IMR-90 (cell line): ENCODE measurements at regions not wholly inside any gene's neighbourhood (a gene's known extent, or its start where the extent isn't known, plus 50 kb on each side); places are given as distances from the start of the nearest gene placed in this dataset.

ENCODE experiments used
- ATAC-seq: fragments of 200-7000 bp; cut with Tn5 transposase; 2 replicates; pipeline ENCODE4 v1.9.1; 2020; ENCODE audit warnings: low read depth, mild to moderate bottlenecking, moderate library complexity
- BruUV-seq: library from RNA; stranded (reverse); fragments of 400-500 nt; replicated peaks from 2 replicates; lab custom pipeline; 2021; lab: Mats Ljungman, UMichigan
- CTCF ChIA-PET: fragments of 300-600 bp; formaldehyde crosslinking; extraction: SDS; loops from one replicate; lab custom pipeline; 2021; ENCODE audit warnings: antibody characterized with exemption; lab: Yijun Ruan, JAX
- POLR2A ChIA-PET: fragments of 300-600 bp; sonication (Branson Sonifier 250); formaldehyde crosslinking; loops from one replicate; lab custom pipeline; 2022; ENCODE audit warnings: antibody characterized with exemption; ENCODE audit not compliant: unreplicated experiment; lab: Charles Lee
- DNase-seq: peaks from one replicate; pipeline ENCODE4 v3.0.0; 2013
- H2AFZ ChIP-seq: replicated peaks from 2 replicates; pipeline ENCODE3; 2013; ENCODE audit warnings: low read length, mild to moderate bottlenecking; ENCODE audit not compliant: poor library complexity
- H2AK5ac ChIP-seq: 2 replicates; pipeline ENCODE4 v1.6.1; 2013; ENCODE audit warnings: low read depth, low read length, inconsistent platforms
- H2AK9ac ChIP-seq: replicated peaks from 2 replicates; pipeline ENCODE3; 2013; ENCODE audit warnings: mild to moderate bottlenecking, low read depth, low read length, moderate library complexity; ENCODE audit not compliant: poor library complexity
- H2BK120ac ChIP-seq: 2 replicates; pipeline ENCODE4 v1.6.1; 2013; ENCODE audit warnings: low read depth, low read length, inconsistent platforms
- H2BK15ac ChIP-seq: 3 replicates; pipeline ENCODE4 v1.6.1; 2013; ENCODE audit warnings: low read depth, low read length, inconsistent platforms
- H2BK20ac ChIP-seq: 2 replicates; pipeline ENCODE4 v1.6.1; 2013; ENCODE audit warnings: low read depth, mild to moderate bottlenecking, inconsistent platforms, low read length, moderate library complexity
- H2BK5ac ChIP-seq: 2 replicates; pipeline ENCODE4 v1.6.1; 2013; ENCODE audit warnings: mild to moderate bottlenecking, low read depth, low read length, inconsistent platforms; ENCODE audit not compliant: poor library complexity, severe bottlenecking
- H3K14ac ChIP-seq: replicated peaks from 2 replicates; pipeline ENCODE4 v1.6.1; 2013; ENCODE audit warnings: low read depth, low read length, inconsistent platforms
- H3K18ac ChIP-seq: 2 replicates; pipeline ENCODE4 v1.6.1; 2013; ENCODE audit warnings: low read depth, low read length, control low read depth
- H3K23ac ChIP-seq: 2 replicates; pipeline ENCODE4 v1.6.1; 2013; ENCODE audit warnings: low read depth, low read length, inconsistent platforms
- H3K27ac ChIP-seq: 2 replicates; pipeline ENCODE4 v1.5.1; 2013; ENCODE audit warnings: mild to moderate bottlenecking, control low read depth, low read length; ENCODE audit not compliant: insufficient read depth
- H3K27me3 ChIP-seq: 2 replicates; pipeline ENCODE4 v1.6.1; 2013; ENCODE audit warnings: low read length; ENCODE audit not compliant: control insufficient read depth, insufficient read depth
- H3K36me3 ChIP-seq: 2 replicates; pipeline ENCODE4 v1.6.1; 2013; ENCODE audit warnings: low read length, mixed read lengths; ENCODE audit not compliant: control insufficient read depth, insufficient read depth
- H3K4ac ChIP-seq: 2 replicates; pipeline ENCODE4 v1.6.1; 2013; ENCODE audit warnings: low read depth, low read length, inconsistent platforms
- H3K4me1 ChIP-seq: 2 replicates; pipeline ENCODE4 v1.6.1; 2013; ENCODE audit warnings: low read length, mixed read lengths; ENCODE audit not compliant: control insufficient read depth, insufficient read depth
- H3K4me2 ChIP-seq: 2 replicates; pipeline ENCODE4 v1.6.1; 2013; ENCODE audit warnings: low read depth, mild to moderate bottlenecking, control low read depth, low read length, moderate library complexity
- H3K4me3 ChIP-seq: 2 replicates; pipeline ENCODE4 v1.5.1; 2013; ENCODE audit warnings: low read depth, mild to moderate bottlenecking, control low read depth, low read length, moderate library complexity; ENCODE audit not compliant: insufficient read depth
- H3K56ac ChIP-seq: 2 replicates; pipeline ENCODE4 v1.6.1; 2013; ENCODE audit warnings: low read length, inconsistent platforms; ENCODE audit not compliant: insufficient read depth; ENCODE audit errors: extremely low read depth
- H3K79me1 ChIP-seq, 2 experiments: 2 replicates each; pipeline ENCODE4 v1.6.1; 2013; ENCODE audit warnings: low read length in 2 of 2, inconsistent platforms in 1 of 2, low read depth in 1 of 2
- H3K9ac ChIP-seq: 2 replicates; pipeline ENCODE4 v1.6.1; 2013; ENCODE audit warnings: low read depth, low read length, control low read depth
- H3K9me1 ChIP-seq: 2 replicates; pipeline ENCODE4 v1.6.1; 2013; ENCODE audit warnings: low read length, inconsistent platforms; ENCODE audit not compliant: insufficient read depth
- H3K9me3 ChIP-seq: 2 replicates; pipeline ENCODE4 v1.6.1; 2013; ENCODE audit warnings: low read length; ENCODE audit not compliant: control insufficient read depth, insufficient read depth
- H4K20me1 ChIP-seq: 2 replicates; pipeline ENCODE4 v1.6.1; 2013; ENCODE audit warnings: low read length, inconsistent platforms; ENCODE audit not compliant: insufficient read depth
- H4K5ac ChIP-seq: 2 replicates; pipeline ENCODE4 v1.6.1; 2013; ENCODE audit warnings: mild to moderate bottlenecking, low read depth, low read length, control low read depth
- H4K8ac ChIP-seq, 2 experiments: 2 replicates each; pipeline ENCODE4 v1.6.1; 2013; ENCODE audit warnings: low read depth in 2 of 2, low read length in 2 of 2, control low read depth in 1 of 2, inconsistent platforms in 1 of 2
- H4K91ac ChIP-seq: 2 replicates; pipeline ENCODE4 v1.6.1; 2013; ENCODE audit warnings: low read depth, low read length, inconsistent platforms; ENCODE audit not compliant: insufficient read depth
- MAZ ChIP-seq: IDR thresholded peaks from 2 replicates; pipeline ENCODE4 v1.6.1; 2012; ENCODE audit warnings: low read depth, mild to moderate bottlenecking, low read length, improper control_type of control experiment, moderate library complexity, borderline replicate concordance
- MXI1 ChIP-seq: IDR thresholded peaks from 2 replicates; pipeline ENCODE4 v1.6.1; 2012; ENCODE audit warnings: low read depth, mild to moderate bottlenecking, low read length, moderate library complexity, borderline replicate concordance
- WGBS, 2 experiments: methylation state at CpG; one replicate each; pipeline versions ENCODE4 v1.1.5 to v1.1.7; 2013; ENCODE audit warnings: missing lambda C conversion rate in 2 of 2; ENCODE audit not compliant: insufficient read length in 1 of 2; ENCODE audit errors: extremely low coverage in 2 of 2; 5-methylcytosine and 5-hydroxymethylcytosine counted together
- dilution Hi-C: fragments of 300-500 bp; cut with HindIII; formaldehyde crosslinking; loops from one replicate; pipeline ENCODE4 v1.14.3; 2018; ENCODE audit warnings: low sequenced_read_pairs; ENCODE audit not compliant: unreplicated experiment
- in situ Hi-C: fragments of 300-500 bp; cut with MboI; formaldehyde crosslinking; loops from 3 replicates; pipeline ENCODE4 v1.14.3; 2019; ENCODE audit warnings: low sequenced_read_pairs, inconsistent platforms, mixed read lengths
- intact Hi-C: fragments of 100-400 bp; cut with micrococcal nuclease; formaldehyde crosslinking; loops from 2 replicates; pipeline ENCODE4 v1.10.0; 2022

DNA sequence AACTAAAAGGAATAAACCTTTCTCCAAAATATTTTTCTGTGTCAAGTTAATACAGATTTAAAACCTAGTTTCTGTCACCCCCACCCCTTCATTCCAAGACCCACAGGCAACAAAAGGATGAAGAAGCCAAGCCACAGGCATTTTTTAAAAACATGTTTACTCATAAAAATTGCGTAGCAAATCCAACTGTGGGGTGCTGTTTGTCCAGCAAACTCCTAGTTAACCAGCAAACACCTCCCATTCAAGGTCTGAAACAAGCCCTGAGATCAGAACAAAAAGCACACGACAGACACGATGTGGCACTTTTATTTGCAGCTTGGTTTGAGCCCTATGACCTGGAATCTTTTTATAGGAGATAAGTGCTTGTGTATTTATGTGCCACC is 149.9 kb upstream of the CAMK1G start:
- no peak overlapping the region for H3K9ac ChIP-seq
- H2BK5ac ChIP-seq: no peak overlapping the region
- H2AK9ac ChIP-seq: no peak overlapping the region
- DNase-seq: no peak
- no peak overlapping the region for H3K23ac ChIP-seq
- no peak overlapping the region for H2BK15ac ChIP-seq
- no peak overlapping the region for H3K4me3 ChIP-seq
- no peaks in the 10 kb centered on the region for H4K20me1 ChIP-seq
- POLR2A ChIA-PET: no interaction called here
- BruUV-seq: no TSS peak
- no peak overlapping the region for H2AFZ ChIP-seq
- TF ChIP-seq MAZ: no peak
- no peak for TF ChIP-seq MXI1
- CTCF ChIA-PET: no interaction called here
- no peak overlapping the region for H4K91ac ChIP-seq
- H3K79me1 ChIP-seq: no peaks in the 10 kb centered on the region
- ATAC-seq: no peak
- no peak overlapping the region for H3K4ac ChIP-seq
- no peak overlapping the region for H4K5ac ChIP-seq
- 0 out of 2 replicates have a peak, but pooled peaks cover 1% of the 10 kb centered on the region for H3K4me1 ChIP-seq
- H3K18ac ChIP-seq: no peak overlapping the region
- H2BK120ac ChIP-seq: no peak overlapping the region
- peaks cover 5% of the 10 kb centered on the region for H3K27me3 ChIP-seq
- no peaks in the 10 kb centered on the region for H3K9me3 ChIP-seq
- 60% methylated on average over 1 of the region's 3 CpGs; no CpG with 5 or more reads in 1 of the 2 experiments for WGBS, 2 experiments
- no peak overlapping the region for H3K27ac ChIP-seq
- no peak overlapping the region for H2AK5ac ChIP-seq
- dilution Hi-C loops (no loop called here), intact Hi-C loops (no loop called here), in situ Hi-C loops (loop anchor here (10.0 kb wide), 2 partner anchors 79 to 229 kb away; no protein-coding TSS in a partner anchor)
- H3K36me3 ChIP-seq: no peaks in the 10 kb centered on the region
- H2BK20ac ChIP-seq: no peak overlapping the region
- H3K56ac ChIP-seq: no peak overlapping the region
- H3K4me2 ChIP-seq: no peak overlapping the region
- H3K9me1 ChIP-seq: no peaks in the 10 kb centered on the region
- no peak overlapping the region for H3K14ac ChIP-seq
- H4K8ac ChIP-seq: no peak overlapping the region
